SK-N-SH (cell line): ENCODE measurements at regions not wholly inside any gene's neighbourhood (a gene's known extent, or its start where the extent isn't known, plus 50 kb on each side); places are given as distances from the start of the nearest gene placed in this dataset.

Source experiments
- ELF1 ChIP-seq: IDR thresholded peaks from 2 replicates; pipeline ENCODE4 v1.4.0; 2012
- EZH2phosphoT487 ChIP-seq: fragments of 200-600 bp; sonication (generic); IDR thresholded peaks from 2 replicates; pipeline ENCODE4 v1.6.1; 2017; ENCODE audit warnings: low read depth, mixed run types, mild to moderate bottlenecking, antibody characterized with exemption, moderate library complexity, borderline replicate concordance
- GATA2 ChIP-seq: sonication (generic); formaldehyde crosslinking; IDR thresholded peaks from 2 replicates; pipeline ENCODE4 v1.5.0; 2020; ENCODE audit warnings: mild to moderate bottlenecking, missing genetic modification reagents
- MXI1 ChIP-seq: IDR thresholded peaks from 2 replicates; pipeline ENCODE4 v1.6.1; 2012; ENCODE audit warnings: mild to moderate bottlenecking, low read depth, low read length, improper control_type of control experiment
- RCOR1 ChIP-seq: fragments of 150-350 bp; IDR thresholded peaks from 2 replicates; pipeline ENCODE4 v1.6.1; 2017; ENCODE audit warnings: antibody characterized with exemption, low read length
- RXRA ChIP-seq: IDR thresholded peaks from 2 replicates; pipeline ENCODE4 v1.4.0; 2012; ENCODE audit warnings: low read depth, mild to moderate bottlenecking, borderline replicate concordance
- TEAD4 ChIP-seq: IDR thresholded peaks from 2 replicates; pipeline ENCODE4 v1.4.0; 2012; ENCODE audit warnings: mild to moderate bottlenecking, borderline replicate concordance; ENCODE audit not compliant: insufficient read depth
- TF ChIP-seq, protein P1 (sequence below): fragments of 200-600 bp; sonication (generic); IDR thresholded peaks from 2 replicates; pipeline ENCODE4 v1.6.1; 2017; ENCODE audit warnings: antibody characterized with exemption, mild to moderate bottlenecking, moderate library complexity
- TF ChIP-seq, protein P2 (sequence below): IDR thresholded peaks from 2 replicates; pipeline ENCODE4 v1.4.0; 2012; ENCODE audit warnings: low read depth

DNA sequence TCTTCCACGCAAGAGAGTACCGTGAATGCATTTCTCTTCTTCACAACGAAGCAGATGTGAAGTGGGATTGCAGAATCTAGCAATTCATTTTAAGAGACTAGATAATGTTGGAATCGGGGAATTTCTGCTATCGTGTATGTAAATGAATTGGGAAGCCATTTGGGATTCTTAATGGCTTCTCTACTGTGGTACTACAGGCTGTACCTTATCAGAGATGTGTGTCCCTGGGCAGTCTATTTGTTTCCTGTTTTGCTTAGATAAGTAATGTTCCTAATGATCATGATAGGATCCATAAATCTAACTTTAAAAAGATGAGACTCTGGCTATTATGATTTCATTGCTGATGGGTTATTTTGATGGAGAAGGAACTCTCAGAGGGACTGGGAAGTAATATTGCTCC is 320.6 kb downstream of the REEP3 start:
- no peak for TF ChIP-seq ELF1
- no peak for TF ChIP-seq RXRA
- TF ChIP-seq, protein P1, sequence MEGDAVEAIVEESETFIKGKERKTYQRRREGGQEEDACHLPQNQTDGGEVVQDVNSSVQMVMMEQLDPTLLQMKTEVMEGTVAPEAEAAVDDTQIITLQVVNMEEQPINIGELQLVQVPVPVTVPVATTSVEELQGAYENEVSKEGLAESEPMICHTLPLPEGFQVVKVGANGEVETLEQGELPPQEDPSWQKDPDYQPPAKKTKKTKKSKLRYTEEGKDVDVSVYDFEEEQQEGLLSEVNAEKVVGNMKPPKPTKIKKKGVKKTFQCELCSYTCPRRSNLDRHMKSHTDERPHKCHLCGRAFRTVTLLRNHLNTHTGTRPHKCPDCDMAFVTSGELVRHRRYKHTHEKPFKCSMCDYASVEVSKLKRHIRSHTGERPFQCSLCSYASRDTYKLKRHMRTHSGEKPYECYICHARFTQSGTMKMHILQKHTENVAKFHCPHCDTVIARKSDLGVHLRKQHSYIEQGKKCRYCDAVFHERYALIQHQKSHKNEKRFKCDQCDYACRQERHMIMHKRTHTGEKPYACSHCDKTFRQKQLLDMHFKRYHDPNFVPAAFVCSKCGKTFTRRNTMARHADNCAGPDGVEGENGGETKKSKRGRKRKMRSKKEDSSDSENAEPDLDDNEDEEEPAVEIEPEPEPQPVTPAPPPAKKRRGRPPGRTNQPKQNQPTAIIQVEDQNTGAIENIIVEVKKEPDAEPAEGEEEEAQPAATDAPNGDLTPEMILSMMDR = no peak
- TF ChIP-seq EZH2phosphoT487 = no peak
- TF ChIP-seq, protein P2, sequence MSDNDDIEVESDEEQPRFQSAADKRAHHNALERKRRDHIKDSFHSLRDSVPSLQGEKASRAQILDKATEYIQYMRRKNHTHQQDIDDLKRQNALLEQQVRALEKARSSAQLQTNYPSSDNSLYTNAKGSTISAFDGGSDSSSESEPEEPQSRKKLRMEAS = no peak
- TF ChIP-seq RCOR1 = peak; percentile 83; the same call in 1 of the 2 replicates
- no peak for TF ChIP-seq TEAD4
- TF ChIP-seq GATA2 (CRISPR knock-in tag) = peak; percentile 84
- TF ChIP-seq MXI1 = no peak
